GM04503 (cell line): ENCODE measurements at regions not wholly inside any gene's neighbourhood (a gene's known extent, or its start where the extent isn't known, plus 50 kb on each side); places are given as distances from the start of the nearest gene placed in this dataset.

Experiments
- DNase-seq: peaks from one replicate; pipeline ENCODE4 v3.0.0-alpha.2; 2012; ENCODE audit warnings: low read depth

DNA sequence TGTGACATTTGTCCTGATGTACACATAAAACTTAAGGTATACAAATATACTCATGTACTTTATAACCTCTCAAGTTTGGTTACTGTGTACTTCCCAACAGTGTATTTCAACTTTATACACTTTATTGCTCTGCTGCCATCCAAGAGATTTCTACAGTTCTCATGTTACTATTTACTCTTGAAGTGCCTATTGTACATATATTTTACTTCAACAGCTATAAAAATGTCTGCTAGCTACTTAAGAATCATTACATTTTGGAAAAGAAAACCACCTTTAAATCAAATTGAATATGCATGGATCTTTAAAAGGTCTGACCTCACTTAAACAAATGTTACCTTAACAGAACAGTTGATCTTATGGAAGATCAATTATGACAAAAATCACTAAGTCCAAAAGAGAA lies 1056.4 kb downstream of the ADGRL3 start:
- DNase-seq, result no peak

DNA sequence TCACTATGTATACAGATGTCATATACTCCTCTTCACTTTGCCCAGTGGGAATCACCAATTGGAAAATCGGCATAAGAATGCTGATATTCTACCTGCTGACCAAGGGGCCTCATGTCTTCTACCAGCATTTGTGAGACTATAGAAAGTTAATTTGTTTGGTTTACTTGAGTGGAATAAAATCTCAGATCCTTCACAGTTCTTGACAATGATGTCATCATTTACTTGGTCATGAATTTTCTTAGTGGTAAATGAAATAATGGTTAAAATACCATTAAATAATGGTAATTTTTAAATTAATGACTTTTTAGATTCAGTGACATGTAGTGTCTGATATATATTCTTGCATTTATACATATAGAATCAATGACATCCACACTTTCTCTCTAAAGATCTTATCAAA lies 1052.6 kb downstream of the ADGRL3 start:
- no peak for DNase-seq

DNA sequence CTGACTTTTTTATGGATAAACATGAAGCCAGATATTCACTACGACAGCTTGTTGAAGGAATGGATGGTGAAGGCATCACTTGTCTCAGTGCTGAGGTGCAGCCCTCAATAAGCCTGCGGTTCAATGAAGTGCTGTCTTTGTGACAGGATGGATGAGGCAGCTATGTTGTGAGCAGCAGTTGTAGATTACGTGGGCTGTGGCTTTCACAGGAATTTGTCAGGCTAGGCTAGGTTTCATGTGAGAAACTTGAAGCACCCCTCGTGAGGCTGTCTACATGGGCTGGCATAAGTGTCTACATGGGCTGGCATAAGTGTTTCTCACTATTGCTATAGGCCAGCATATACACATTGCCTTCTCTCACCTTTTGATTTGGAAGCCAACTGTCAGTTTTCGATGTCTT lies 1050.0 kb downstream of the ADGRL3 start:
- DNase-seq, result no peak

DNA sequence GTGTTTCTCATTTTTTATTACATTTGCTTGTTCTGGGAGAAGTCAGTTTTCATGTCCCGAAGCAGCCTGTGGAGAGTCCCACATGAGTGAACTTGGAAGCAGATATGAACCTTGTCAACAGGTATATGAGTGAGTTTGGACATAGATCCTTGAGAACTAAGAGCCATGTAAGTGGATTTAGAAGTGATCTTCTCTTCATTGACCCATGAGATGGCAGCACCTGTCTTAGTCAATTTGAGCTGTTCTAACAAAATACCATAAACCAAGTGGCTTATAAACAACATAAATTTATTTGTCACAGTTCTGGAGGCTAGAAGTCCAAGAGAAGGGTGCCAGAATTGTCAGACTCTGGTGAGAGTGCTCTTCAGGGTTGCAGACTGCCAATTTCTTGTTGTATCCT lies 1043.8 kb downstream of the ADGRL3 start:
- DNase-seq, result no peak

DNA sequence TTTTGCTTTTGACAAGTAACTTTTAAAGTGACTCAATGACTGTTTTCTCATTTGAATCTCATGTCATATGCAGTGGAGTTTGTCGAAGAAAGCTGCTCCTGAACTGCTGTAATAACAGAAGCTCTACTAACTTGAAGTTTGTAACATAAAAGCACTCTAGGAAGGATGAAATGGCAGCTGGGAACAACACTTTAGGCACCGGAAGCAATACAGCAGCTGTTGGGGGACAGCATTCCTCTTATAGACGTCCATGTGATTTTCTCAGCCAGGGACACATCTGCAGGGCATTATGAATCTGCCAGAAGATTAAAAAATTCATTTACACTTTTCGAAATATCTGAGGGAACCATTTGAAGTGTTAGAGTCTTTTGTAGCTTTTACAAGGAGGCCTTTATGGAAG lies 1035.8 kb downstream of the ADGRL3 start:
- DNase-seq, result no peak

DNA sequence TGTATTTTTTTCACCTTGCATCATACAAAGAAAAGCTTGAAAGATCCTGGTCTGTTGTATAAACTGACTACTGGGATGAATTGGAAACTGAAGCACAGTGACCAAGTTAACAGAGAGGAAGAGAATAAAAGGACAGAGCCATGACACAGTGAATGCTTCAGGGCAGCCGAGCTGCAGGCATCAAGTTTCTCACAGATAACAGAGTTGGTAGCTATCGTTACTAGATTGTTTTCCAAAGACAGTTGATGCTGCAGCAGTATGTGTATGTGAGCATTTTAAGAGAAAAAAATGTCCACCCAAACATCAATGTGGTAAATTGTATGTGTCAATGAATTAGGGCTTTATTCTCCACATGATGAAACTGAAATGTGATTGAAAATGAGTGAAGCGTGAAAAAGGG lies 1032.7 kb downstream of the ADGRL3 start:
- DNase-seq, result no peak

DNA sequence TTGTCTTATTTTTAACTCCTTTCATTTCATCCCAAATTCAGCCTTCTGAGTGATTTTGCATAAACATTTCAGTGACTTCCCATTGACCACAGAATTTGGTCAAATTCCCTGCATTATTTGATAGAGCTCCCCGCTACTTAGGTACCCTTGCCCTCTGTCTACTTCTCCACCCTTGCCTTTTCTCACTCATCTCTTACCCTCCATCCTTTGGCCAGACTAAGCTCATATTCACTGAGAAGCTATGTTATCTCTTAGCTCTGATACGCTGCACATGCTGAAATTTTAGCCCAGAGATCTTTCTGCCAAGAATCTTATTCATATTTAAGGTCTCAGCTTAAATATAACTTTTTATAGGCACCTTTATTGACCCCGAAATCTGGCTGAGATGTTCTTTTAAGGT lies 1031.9 kb downstream of the ADGRL3 start:
- no peak for DNase-seq

DNA sequence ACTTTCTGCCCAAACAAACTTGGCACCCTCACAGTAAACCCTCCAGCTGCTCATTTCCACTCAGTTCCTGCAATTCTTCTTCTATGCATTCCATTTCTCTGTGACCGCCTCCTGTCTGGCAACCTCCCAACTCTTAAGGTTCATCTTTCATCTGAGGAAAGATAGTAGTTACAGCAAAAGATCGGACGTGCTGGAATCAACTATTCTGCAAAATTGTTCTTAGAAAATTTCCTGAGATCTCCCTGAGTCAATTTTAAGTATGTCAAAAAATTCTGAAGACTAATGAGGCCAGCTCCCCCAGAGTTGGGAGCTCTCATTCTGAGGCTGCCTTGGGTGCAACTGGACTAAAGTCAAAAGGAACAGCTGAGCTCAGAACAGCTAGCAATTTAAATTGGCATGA lies 1026.0 kb downstream of the ADGRL3 start:
- no peak for DNase-seq

DNA sequence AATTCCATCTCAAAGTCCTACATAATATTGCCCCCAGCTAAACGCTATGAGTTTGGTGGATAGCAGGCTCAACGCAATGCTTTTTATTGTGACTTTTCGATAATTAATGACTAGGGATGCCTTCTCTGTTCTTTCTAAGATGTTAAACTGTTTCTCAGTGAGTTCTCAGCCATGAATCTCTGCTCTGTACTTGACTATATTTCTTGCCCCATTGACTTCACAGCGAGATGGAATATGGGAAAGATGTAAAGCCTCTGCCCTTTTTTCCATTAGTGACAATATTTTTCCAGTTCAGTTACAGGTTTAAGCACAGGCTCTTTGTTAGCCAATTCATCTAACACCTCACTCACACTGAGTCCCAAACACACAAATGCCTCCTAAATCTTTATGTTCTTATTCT lies 1022.0 kb downstream of the ADGRL3 start:
- no peak for DNase-seq

DNA sequence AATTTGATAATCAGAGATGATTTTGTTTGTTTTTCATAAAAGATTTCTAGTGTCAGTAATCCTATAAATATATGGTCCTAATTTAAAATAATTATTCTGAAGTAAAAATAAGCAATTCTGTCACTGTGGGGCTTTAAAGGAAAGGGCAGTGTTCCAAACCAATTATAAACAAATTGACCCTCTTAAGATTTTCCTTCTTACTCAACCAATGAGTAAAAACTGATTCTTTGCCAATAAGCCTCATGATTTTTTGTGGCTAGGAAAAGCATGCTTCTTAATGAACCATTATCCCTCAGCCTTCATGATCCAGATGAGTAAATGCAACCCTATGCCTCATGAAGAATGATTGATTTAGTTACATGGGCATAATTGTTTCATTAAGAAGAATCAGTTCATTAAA lies 1010.4 kb downstream of the ADGRL3 start:
- no peak for DNase-seq

DNA sequence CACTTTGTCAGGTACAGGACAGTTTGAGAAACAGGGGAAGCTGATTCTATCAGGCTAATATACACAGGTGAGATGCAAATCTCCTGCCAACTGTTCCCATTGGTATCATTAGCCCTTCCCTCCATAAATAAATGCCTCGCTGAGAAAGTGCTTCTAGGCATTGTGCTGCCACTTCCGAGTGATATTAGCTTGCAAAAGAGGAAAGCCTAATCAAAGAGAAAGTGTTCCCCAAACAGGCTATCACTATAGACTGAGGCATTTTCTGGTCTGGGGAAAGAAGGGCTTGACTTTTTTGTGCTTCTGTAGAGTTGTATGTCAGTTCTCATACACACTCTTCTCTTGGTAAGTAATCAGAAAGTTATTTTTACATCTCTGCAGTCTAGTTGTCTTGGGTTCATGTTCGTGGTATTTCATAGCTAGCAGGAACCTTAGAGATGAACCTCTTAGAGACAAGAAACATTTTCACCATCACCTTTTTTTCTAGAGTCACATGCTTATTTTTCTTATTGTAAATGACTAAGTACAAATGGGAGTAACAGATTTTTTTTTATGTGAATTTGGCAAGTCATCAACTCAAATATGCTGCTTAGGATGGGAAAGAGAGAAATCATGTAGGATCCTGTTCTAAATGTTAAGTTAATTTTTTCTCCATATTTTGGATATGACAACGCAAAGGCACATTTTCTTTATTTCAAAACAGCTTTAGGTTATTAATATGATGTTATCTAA lies 1009.8 kb downstream of the ADGRL3 start:
- DNase-seq, result no peak

DNA sequence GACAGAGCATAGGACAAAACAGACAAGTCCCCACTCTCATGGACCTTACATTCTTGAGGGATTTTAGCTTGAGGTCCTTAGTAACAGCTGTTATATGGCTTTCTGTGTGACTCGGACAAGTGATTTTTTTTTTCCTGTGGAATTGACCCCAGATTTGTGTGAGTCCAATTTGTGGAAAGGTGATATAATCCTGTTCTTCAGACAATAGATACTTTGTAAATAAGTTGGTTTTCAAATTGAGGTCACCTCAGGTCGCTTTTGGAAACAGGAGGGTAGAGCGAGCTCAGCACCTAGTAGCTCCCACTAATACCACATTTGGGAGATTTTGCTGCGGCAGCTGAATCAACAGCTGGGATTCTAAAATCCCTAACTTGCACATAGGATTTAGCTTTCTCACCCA lies 1008.8 kb downstream of the ADGRL3 start:
- DNase-seq, result no peak

DNA sequence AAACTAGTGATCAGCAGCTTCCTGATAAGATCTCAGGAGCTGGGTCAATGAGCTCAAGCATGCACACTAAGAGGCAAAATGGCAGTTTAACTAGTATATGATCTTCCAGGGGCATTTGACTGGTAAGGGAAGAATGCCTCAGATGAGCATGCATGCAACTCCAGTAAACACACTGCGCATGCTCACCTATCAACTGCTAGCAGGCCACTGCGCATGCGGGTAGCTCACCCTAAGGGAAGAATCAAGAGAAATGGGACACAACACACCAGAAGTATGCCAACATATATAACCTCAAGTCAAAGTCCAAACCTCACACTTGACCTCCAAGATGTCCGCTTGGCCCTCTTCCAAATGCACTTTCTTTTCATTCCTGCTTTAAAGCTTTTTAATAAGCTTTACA lies 1004.0 kb downstream of the ADGRL3 start:
- no peak for DNase-seq

DNA sequence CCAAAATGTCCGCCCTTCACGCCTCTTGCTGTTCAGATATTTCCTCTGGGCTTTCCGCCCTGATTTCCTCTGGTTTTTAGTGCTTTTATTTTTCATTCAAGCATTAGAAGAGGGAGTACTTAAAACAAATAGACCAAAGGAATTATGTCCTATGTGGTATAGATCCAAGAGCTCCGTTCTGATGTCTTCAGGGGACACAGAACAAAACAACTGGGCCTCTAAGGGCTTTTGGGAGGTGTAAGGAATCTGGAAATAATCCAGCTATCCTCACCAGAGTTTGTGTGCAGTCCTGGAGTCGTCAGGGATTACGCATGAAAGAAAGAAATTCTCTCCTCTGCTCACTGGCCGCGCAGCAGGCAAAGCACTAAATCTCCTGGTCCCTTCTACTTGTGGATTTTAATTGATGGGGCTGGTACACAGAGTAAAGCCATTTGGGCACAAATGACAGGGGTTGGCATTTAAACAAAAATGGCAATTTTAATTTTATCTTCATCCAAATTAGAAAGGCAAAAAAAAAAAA lies 999.2 kb downstream of the ADGRL3 start:
- DNase-seq, result no peak

DNA sequence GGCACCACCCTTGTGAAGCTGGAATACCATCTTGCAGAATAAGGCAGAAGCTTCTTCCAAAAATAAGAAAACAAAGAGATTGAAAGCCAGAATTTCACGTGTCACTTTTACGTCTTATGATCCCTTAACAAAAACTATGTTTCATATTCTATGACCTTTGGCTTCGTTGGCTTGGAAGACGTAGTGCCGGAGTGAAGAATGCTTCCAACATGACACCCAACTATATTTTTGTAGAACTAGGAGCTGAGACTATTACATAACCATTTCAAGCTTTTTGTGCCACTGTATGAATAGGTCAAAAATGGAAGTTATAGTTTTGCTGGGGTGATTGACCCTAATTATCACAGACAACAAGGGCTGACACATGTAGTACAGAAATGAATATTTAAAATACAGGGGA lies 996.2 kb downstream of the ADGRL3 start:
- no peak for DNase-seq

DNA sequence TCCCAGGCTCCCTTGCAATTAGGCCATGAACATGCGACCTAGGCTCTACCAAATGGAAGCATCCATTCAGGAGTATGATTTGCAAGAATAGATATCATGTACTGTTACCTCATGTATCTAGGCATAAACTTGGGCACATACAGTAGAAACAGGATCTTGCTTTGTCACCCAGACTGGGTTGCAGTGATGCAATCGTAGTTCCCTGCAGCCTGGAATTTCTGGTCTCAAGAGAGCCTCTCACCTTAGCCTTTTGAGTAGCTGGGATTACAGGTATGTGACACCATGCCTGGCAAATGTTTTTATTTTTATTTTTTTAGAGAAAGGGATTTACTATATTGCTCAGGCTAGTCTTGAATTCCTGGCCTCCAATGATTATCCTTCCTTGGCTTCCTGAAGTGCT lies 994.2 kb downstream of the ADGRL3 start:
- no peak for DNase-seq

DNA sequence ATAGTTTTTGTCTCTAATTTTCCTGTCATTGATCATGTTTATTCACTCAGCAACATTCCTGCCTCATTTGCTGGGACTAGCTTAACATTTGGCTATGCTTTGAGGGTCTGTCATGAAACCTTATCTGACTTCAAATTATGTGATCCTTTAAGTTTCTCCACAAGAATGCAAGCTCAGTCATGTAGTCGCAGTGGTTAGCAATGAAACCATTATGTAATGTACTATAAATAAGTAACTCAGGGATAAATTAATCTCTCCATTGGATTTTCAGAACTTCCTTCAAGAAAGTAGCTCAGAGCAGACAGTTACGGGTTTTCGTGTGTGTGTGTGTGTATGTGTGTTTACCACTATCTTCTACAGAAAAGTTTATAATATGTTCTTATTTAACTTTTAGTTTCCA lies 993.6 kb downstream of the ADGRL3 start:
- no peak for DNase-seq

DNA sequence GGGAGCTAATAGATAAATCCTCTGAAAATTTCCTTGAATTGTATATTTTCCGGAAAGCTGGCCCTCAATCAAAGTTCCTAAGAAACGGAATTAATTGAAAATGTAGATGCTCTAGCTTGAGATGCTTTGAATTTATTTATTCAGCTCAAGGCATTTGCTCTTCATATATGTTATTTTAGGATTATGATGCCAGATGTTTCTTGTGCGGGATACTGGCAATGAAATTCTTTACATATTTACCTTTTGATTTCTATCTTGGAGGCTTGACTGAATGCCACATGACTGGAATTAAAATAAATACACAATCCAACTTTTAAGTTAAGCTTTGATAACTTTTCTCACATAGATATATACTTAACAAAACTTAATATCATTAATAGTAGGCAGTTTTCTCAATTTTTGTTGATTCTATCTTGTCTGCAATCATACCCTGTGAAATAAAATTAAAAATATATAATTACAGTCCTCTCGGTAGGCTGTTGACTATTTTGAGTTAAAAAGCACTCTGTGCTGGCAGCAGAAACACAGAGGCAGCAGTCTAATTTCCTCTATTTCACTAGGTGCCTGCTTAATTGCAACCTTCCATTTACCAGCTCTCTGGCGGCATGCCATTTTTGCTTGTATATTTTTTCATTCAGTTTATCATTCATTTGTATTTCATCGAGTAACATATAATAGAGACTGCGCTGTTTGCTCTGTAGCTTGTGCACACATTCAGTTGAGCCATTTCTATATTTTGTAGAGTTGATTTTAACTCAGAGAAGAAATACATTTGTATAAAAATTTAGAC lies 991.5 kb downstream of the ADGRL3 start:
- DNase-seq, result no peak

DNA sequence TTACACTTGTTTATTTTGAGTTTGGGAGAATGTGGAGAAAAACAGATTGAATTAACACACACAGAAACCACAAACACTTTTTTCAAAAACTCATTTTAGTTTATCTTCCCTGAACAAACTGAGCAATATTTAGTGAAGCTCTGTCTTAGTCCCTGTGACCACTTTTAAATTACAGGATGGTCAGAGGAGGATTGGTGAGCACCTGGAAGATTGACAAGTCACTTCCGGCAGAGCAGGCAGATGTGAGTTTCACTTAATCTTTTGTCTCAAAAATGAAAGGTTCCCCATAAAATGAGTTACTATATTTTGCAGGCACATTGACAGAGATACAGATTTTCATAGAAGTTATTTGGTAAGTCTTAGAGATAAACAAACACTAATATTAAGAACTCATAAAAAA lies 970.1 kb downstream of the ADGRL3 start:
- DNase-seq, result no peak

DNA sequence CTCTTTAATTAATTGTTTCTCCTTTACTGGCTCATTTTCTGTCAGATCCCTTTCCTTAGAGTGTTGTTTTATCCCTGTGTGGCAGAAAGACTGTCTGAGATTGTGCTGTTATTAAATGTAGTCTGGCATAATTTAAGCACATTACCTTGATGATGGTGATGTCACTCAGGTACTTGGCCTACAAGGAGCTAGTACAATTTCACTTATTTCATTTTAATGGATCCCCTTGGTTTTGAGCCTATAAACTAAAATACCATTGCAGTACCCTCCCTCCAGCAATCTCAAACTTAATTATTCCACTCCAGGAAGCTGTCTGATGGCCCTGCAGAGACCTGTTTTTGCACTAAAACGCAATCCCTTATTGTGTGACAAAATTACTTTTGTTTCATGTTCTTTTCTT lies 968.6 kb downstream of the ADGRL3 start:
- no peak for DNase-seq

DNA sequence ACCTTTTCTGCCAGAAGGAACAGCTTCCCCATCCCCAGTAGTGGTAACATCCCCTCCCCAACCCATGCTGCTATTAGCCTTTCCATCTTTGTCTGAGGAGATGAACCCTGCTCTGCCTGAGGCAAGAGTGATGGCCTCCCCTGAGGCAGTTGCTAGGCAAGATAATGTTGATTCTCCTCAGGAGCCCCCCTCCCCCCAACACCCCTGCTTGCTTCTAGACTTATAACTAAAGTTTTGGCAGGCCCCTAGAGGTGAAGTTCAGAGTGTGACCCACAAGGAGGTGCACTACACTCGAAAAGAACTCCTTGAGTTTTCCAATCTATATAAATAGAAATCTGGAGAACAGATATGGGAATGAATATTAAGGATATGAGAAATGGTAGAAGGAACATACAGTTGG lies 962.5 kb downstream of the ADGRL3 start:
- DNase-seq, result no peak

DNA sequence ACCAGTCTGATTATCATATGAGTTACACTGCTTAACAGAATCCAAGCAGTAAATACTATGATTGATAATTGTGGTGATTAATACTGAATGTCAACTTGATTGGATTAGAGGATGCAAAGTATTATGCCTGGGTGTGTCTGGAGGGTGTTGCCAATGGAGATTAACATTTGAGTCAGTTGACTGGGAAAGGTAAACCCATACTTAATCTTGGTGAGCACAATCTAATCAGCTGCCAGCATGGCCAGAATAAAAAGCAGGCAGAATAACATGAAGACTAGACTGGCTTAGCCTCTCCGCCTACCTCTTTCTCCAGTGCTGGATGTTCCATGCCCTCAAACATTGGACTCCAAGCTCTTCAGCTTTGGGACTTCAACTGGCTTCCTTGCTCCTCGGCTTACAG lies 961.3 kb downstream of the ADGRL3 start:
- no peak for DNase-seq

DNA sequence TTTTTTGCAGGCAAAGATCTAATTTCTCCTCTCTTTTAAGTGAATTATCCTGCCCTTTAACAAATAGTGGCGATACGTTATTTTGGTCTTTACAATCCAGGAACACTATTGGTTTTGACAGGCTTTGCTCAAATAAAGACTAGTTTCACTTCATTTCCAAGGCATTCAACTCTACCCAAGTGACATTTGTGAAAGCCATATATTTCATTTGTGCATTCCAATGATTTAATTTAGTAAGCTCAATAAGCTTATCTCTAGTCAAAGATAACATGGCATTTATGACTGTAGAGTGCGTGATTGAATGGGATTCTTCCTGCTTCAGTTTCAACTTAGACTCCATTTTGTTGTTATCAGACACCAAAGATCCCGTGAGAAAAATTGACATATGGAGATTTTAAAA lies 959.8 kb downstream of the ADGRL3 start:
- DNase-seq, result no peak

DNA sequence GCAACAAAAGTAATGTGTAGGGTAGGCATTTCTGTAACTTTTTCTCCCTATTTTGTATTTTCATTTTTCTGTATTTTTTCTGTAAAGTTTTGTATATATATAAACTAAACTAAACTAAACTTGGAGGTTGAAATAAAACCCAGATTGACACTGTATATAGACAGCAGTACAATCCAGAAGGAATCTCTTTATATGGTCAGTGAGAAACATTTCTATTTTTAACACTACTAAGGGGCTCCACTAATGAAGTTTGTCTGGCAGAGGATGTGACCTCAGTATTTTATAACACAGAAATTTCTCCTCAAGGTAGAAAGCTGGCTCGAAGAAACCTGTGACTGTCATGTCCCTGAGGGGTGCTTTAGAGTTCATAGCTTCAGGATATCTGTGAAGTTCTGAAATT lies 959.2 kb downstream of the ADGRL3 start:
- no peak for DNase-seq
